Pulmonary artery endothelial cell (primary cell): ENCODE measurements at regions not wholly inside any gene's neighbourhood (a gene's known extent, or its start where the extent isn't known, plus 50 kb on each side); places are given as distances from the start of the nearest gene placed in this dataset.
"Not testable (repeated sequence)": the region's sequence is repeated elsewhere in the genome, so short reads cannot be mapped to it uniquely, and the experiment has no call there.

Experiments used
- DNase-seq: peaks from one replicate; pipeline ENCODE4 v3.0.0-alpha.2; 2011; ENCODE audit warnings: low read depth, low spot score

- DNase-seq, result no peak
Measured at GRCh38 chr17:70569128-70569527, 399.8 kb downstream of the KCNJ2 start.

GRCh38 chr17:70577456-70577855 is 408.1 kb downstream of the KCNJ2 start:
- DNase-seq, result no peak

GRCh38 chr17:70581459-70581858 is 412.1 kb downstream of the KCNJ2 start:
- DNase-seq, result no peak

- DNase-seq, result no peak
Measured at GRCh38 chr17:70582777-70583176, 413.4 kb downstream of the KCNJ2 start.

- no peak for DNase-seq
Measured at GRCh38 chr17:70584255-70584654, 414.9 kb downstream of the KCNJ2 start.

GRCh38 chr17:70588003-70588402 is 418.7 kb downstream of the KCNJ2 start:
- DNase-seq, result no peak

- DNase-seq, result no peak
Measured at GRCh38 chr17:70597774-70598173, 428.4 kb downstream of the KCNJ2 start.

GRCh38 chr17:70599198-70599597 is 429.9 kb downstream of the KCNJ2 start:
- DNase-seq, result no peak

GRCh38 chr17:70599945-70600344 is 430.6 kb downstream of the KCNJ2 start:
- not testable (repeated sequence) for DNase-seq

- no peak for DNase-seq
Measured at GRCh38 chr17:70603226-70603625, 433.9 kb downstream of the KCNJ2 start.

GRCh38 chr17:70604854-70605253 is 435.5 kb downstream of the KCNJ2 start:
- no peak for DNase-seq

GRCh38 chr17:70606086-70606485 is 436.8 kb downstream of the KCNJ2 start:
- DNase-seq, result no peak

GRCh38 chr17:70608193-70608592 is 438.9 kb downstream of the KCNJ2 start:
- DNase-seq, result no peak

GRCh38 chr17:70608957-70609356 is 439.6 kb downstream of the KCNJ2 start:
- DNase-seq, result no peak

GRCh38 chr17:70609566-70609965 is 440.2 kb downstream of the KCNJ2 start:
- DNase-seq, result no peak

GRCh38 chr17:70610161-70610560 is 440.8 kb downstream of the KCNJ2 start:
- no peak for DNase-seq

- no peak for DNase-seq
Measured at GRCh38 chr17:70613681-70614080, 444.3 kb downstream of the KCNJ2 start.

GRCh38 chr17:70615831-70616230 is 446.5 kb downstream of the KCNJ2 start:
- no peak for DNase-seq

GRCh38 chr17:70618641-70619040 is 449.3 kb downstream of the KCNJ2 start:
- DNase-seq, result no peak

- no peak for DNase-seq
Measured at GRCh38 chr17:70621566-70621965, 452.2 kb downstream of the KCNJ2 start.

- DNase-seq, result peak; percentile 5
Measured at GRCh38 chr17:70622368-70623260, 453.3 kb downstream of the KCNJ2 start.

GRCh38 chr17:70624211-70624610 is 454.9 kb downstream of the KCNJ2 start:
- DNase-seq, result no peak

- DNase-seq, result no peak
Measured at GRCh38 chr17:70629902-70630301, 460.6 kb downstream of the KCNJ2 start.
